ENCODE measurements at regions not wholly inside any gene's neighbourhood (a gene's known extent, or its start where the extent isn't known, plus 50 kb on each side); places are given as distances from the start of the nearest gene placed in this dataset.
"Not testable (repeated sequence)": the region's sequence is repeated elsewhere in the genome, so short reads cannot be mapped to it uniquely, and the experiment has no call there.

DNA sequence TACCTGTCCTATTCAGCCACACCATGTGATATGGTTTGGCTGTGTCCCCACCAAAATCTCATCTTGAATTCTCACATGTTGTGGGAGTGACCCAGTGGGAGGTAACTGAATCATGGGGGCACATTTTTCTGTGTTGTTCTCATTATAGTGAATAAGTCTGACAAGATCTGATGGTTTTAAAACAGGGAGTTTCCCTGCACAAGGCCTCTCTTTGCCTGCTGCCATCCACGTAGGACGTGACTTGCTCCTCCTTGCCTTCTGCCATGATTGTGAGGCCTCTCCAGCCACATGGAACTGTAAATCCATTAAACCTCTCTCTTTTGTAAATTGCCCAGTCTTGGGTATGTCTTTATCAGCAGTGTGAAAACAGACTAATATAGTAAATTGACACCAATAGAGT, 117.7 kb downstream of the ENC1 start:
- H3K27ac Mint-ChIP-seq; DNase-seq (ENCODE audit: low spot score); H3K27me3 Mint-ChIP-seq; H3K4me3 Mint-ChIP-seq; H3K4me1 Mint-ChIP-seq (ENCODE audit: low read depth in 2 of 2); H3K9me3 Mint-ChIP-seq; ATAC-seq: not testable (repeated sequence)
- peaks cover 16% of the 10 kb centered on the region for H3K36me3 Mint-ChIP-seq

DNA sequence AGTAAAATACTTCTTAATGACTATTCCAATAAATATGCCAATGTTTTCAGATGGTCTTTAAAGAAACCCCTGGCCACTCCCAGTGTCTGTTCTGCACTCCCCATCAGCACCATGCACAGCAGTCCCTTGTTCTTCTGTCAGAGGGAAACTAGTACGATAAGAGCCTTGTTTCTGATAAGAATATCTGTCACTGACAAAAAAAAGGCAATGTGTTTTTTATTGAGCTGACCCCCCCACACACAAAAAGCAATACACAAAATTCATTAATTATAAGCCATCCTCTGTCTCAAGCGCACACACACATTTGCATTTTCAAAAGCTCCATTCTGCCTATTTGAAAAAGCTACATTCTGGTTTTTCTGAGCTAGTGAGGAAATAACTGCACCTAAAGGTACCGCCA, 119.1 kb downstream of the ENC1 start:
- ATAC-seq (no peak), DNase-seq (ENCODE audit: low spot score) (no peak)
- Mint-ChIP-seq H3K9me3 (peaks cover 5% of the 10 kb centered on the region), H3K27ac (no peak overlapping the region), H3K4me3 (no peak overlapping the region), H3K27me3 (peaks cover 0 to 9% of the 10 kb centered on the region in 2 donors), H3K4me1 (ENCODE audit: low read depth in 2 of 2) (no peaks in the 10 kb centered on the region), H3K36me3 (peaks cover 16% of the 10 kb centered on the region)

DNA sequence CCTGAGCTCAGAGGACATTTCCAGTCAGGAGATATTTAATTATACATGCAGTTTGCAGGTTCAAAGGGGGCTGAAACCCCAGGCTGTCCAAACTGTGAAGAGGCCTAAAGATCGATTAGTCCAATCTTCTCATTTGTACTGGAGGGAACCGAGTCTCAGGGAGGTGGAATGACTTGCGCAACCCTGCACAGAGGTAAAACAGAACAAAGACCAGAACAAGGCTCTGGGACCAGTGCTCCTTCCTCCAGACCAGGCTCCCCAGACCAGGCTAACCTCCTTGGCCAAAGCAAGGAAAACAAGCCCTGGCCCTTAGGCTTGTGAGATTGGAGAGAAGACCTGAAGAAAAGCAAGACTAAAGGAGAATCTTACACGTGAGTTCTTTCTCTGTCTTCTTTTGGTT, 120.8 kb downstream of the ENC1 start:
- peaks cover 0 to 20% of the 10 kb centered on the region in 2 donors for H3K27me3 Mint-ChIP-seq
- H3K27ac Mint-ChIP-seq: no peak overlapping the region
- no peak overlapping the region for H3K4me3 Mint-ChIP-seq
- no peaks in the 10 kb centered on the region for H3K9me3 Mint-ChIP-seq
- DNase-seq (ENCODE audit: low spot score) (no peak), ATAC-seq (no peak)
- H3K4me1 Mint-ChIP-seq (ENCODE audit: low read depth in 2 of 2): no peaks in the 10 kb centered on the region
- H3K36me3 Mint-ChIP-seq: peaks cover 11% of the 10 kb centered on the region

DNA sequence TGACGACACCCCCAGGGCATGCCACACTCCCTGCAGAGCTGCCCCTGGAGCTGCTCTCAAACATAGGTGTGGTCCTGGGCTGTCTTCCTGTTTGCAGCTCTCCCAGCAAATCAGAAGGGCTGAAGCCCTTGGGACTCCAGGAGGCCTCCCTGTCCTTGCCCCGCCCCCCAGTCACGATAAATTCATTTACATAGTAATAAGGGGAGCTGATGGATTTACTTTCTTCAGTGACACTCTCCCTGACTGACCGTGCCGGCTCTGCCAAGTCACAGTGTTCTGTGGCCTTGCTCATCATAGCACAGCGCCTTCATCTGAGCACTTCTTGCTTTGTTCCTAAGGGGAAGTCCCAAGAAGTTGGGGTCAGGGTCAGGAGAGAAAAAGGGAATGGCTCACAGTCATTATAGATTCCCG, 121.4 kb downstream of the ENC1 start:
- no peak for ATAC-seq
- Mint-ChIP-seq H3K36me3 (peaks cover 11% of the 10 kb centered on the region), H3K4me1 (ENCODE audit: low read depth in 2 of 2) (no peaks in the 10 kb centered on the region), H3K27me3 (peaks cover 0 to 23% of the 10 kb centered on the region in 2 donors), H3K4me3 (no peak overlapping the region), H3K27ac (no peak overlapping the region), H3K9me3 (no peaks in the 10 kb centered on the region)
- no peak for DNase-seq (ENCODE audit: low spot score)

DNA sequence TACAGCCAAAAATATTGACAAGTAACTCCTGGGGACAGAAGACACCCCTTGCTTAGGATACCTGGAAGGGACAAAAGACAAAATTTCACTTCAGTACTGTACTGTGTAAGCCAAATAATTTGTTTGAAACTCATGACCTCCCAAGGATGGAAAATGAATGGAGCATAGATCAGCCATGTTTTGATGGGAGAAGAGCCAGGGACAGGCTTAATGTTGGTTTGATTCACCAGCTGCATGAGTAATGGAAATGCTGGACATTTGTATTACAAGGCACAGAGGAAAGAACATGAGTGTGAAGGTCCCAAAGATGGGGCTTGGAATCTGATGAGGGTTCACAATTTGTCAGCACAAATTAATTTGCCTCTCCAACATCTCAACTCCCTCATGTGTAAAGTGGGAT, 122.8 kb downstream of the ENC1 start:
- no peak overlapping the region for H3K27ac Mint-ChIP-seq
- no peak for DNase-seq (ENCODE audit: low spot score)
- peaks cover 0 to 18% of the 10 kb centered on the region in 2 donors for H3K27me3 Mint-ChIP-seq
- H3K9me3 Mint-ChIP-seq: no peaks in the 10 kb centered on the region
- H3K4me1 Mint-ChIP-seq (ENCODE audit: low read depth in 2 of 2): no peaks in the 10 kb centered on the region
- no peak for ATAC-seq
- no peaks in the 10 kb centered on the region for H3K36me3 Mint-ChIP-seq
- H3K4me3 Mint-ChIP-seq: no peak overlapping the region

DNA sequence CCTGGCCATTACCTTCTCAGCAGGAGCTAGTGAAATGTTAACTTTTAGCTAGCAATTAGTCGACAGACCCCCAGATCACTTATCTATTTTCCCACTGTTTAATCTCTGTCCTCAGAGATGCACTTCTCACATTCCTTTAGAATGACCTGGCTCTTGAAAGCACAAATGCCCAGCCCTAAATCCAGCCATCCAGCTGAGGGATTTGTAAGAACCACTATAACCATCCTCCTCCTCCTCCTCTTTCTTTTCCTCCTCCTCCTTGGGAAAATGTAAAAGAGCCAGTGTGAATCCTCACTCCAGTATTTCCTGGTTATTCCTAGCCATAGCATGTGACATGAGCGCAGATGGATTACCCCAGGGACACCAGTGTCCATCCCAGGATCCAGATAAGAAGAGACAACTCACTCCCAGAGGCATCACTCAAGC, 124.3 kb downstream of the ENC1 start:
- Mint-ChIP-seq H3K4me1 (ENCODE audit: low read depth in 2 of 2) (no peaks in the 10 kb centered on the region), H3K27me3 (peaks cover 0 to 15% of the 10 kb centered on the region in 2 donors), H3K36me3 (no peaks in the 10 kb centered on the region), H3K27ac (no peak overlapping the region), H3K9me3 (no peaks in the 10 kb centered on the region), H3K4me3 (no peak overlapping the region)
- no peak for DNase-seq (ENCODE audit: low spot score)
- no peak for ATAC-seq

DNA sequence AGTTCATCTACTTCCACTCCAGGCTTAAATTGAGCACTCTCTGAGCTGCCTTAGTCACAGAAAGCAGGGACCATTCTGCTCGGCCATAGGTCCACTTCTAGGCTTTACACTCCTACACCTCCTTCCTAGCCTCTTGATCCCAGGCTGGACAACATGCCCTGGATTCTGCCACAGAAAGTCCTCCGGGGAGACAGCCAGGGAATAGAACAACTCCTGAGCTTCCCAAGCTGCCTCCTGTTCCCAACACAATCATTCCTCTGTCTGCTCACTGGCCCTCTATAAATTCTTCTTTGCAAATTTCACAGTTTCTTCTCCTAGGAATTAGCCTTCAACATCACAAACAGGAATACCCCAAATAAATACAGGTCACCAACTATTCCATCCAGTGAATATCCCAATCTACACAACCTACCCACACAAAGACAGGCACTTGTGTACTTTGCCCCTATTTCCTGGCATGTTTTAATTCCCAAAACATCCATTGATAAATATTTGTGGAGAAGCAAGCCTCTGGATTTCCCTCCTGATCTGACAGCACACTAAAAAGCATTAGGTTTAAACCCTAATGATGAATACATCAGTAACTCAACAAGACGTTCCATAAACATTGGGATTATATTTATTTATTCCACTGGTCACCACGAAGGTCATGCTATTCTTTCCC, 125.5 kb downstream of the ENC1 start:
- no peak for DNase-seq (ENCODE audit: low spot score)
- ATAC-seq: no peak
- Mint-ChIP-seq H3K4me1 (ENCODE audit: low read depth in 2 of 2) (no peaks in the 10 kb centered on the region), H3K27ac (no peak overlapping the region), H3K9me3 (no peaks in the 10 kb centered on the region), H3K36me3 (no peaks in the 10 kb centered on the region), H3K4me3 (no peak overlapping the region), H3K27me3 (peaks cover 0 to 15% of the 10 kb centered on the region in 2 donors)

DNA sequence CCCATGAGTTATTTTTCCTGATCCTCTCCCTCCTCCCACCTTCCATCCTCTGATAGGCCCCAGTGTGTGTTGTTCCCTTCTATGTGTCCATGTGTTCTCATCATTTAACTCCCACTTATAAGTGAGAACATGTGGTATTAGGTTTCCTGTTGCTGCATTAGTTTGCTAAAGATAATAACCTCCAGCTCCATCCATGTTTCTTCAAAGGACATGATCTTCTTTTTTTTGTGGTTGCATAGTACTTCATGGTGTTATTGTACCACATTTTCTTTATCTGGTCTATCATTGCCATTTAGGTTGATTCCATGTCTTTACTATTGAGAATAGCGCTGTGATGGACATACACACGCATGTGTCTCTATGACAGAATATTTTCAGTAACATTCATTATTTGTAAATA, 128.8 kb downstream of the ENC1 start:
- H3K4me1 Mint-ChIP-seq (ENCODE audit: low read depth in 2 of 2); H3K9me3 Mint-ChIP-seq; H3K4me3 Mint-ChIP-seq; H3K36me3 Mint-ChIP-seq; ATAC-seq; DNase-seq (ENCODE audit: low spot score); H3K27ac Mint-ChIP-seq: not testable (repeated sequence)
- peaks cover 0 to 15% of the 10 kb centered on the region in 2 donors for H3K27me3 Mint-ChIP-seq

DNA sequence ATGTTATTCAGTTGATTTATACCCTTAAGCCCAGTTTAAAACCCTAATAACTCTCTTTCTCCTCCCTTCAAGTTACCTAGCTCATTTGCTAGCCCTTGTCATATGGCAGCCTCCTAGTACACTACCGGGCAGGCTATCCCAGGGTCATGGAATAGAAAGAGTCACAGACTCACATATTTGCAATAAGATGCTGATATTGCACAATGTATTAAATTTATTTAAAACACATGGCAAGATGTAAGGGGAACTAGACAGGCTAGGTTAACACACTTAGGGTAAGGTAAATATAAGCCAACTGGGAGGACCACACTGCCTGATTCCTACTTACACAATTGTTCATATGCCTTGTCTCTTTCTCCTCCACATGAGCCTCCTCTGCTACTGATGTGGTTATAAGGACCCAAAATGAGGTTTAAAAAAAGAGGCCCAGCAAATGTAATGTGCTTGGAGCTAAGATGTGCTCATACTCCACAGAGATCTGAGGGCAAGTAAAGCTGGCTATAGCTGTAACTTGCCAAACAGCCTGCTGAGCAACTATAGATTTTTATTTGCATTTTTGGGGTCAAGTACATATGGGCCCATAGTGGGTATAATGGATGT, 130.0 kb downstream of the ENC1 start:
- ATAC-seq: no peak
- Mint-ChIP-seq H3K36me3 (no peaks in the 10 kb centered on the region), H3K4me1 (ENCODE audit: low read depth in 2 of 2) (no peaks in the 10 kb centered on the region), H3K4me3 (no peak overlapping the region), H3K9me3 (no peaks in the 10 kb centered on the region), H3K27me3 (peaks cover 0 to 12% of the 10 kb centered on the region in 2 donors), H3K27ac (no peak overlapping the region)
- DNase-seq (ENCODE audit: low spot score): no peak

DNA sequence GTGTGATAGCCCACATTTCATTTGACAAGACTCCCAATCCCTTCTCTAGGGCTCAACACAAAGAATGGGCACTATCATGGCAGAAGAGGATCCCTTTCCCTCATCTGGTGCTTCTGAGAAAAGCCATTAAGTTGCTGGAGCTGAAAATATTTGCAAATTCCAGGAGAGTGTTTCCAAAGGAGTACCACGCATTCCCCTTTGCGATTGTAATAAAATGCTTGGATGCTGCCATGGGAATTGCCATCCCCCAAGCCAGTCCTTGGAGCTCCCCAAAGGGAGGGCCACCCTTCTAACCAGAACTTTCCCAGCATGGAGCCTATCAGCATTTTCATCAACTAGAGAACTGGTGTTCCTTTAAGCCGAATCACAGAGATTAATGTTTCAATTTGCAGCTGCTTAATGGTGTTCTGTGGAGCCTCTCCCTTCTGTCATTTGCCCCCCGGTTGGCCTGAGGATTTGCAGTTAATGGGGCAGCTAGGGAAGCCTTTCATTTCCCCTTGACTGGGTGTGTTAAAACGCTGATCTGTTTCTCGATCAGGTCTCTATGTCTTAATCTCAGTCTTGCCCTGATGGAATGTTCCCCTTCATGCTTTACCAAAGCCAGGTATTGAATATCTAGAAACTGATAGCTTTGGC, 133.0 kb downstream of the ENC1 start:
- DNase-seq (ENCODE audit: low spot score) (no peak), ATAC-seq (no peak)
- Mint-ChIP-seq H3K9me3 (no peaks in the 10 kb centered on the region), H3K4me1 (ENCODE audit: low read depth in 2 of 2) (peaks cover 6 to 8% of the 10 kb centered on the region in 2 donors), H3K36me3 (no peaks in the 10 kb centered on the region), H3K27ac (no peak overlapping the region), H3K4me3 (no peak overlapping the region), H3K27me3 (peaks cover 5% of the 10 kb centered on the region in 2 donors)

DNA sequence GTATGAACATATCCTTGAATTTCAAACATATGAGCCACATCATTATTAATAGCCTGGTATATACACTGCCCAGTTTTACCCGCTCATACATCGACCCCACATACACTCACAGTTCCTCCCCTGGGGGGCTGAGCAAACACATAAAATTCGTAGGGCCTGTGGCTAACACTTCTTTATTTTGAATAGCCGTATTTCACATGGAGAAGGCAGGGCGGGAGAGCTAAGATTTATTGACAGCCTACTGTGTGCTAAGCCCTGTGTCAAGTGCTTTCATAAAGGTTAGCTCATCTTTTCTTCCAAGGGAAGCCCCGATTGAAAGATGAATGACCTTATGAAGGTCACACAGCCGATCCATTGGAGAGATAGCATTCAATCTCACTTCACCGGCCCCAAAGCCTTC, 134.4 kb downstream of the ENC1 start:
- H3K27ac Mint-ChIP-seq: no peak overlapping the region

DNA sequence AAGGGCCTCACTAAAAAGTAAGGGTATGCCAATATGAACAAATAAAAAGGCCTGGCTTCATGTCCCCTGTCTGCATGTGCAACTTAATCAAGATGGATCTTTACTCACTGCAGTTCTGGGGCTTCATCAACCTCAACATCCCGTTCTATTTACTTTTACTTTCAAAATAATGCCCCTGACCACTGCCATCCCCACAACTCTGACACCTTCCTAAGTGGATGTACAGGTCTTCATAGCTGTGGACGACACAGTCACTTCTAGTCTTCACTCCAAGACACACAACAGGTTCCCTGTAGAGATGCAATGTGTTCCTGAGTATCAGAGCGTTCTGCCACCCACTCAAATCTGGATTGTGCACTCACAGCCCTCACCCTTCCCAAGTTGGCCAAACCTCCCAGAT, 136.1 kb downstream of the ENC1 start:
- Mint-ChIP-seq H3K27me3 (peaks cover 5% of the 10 kb centered on the region in 2 donors), H3K4me3 (no peak overlapping the region), H3K27ac (no peak overlapping the region), H3K4me1 (ENCODE audit: low read depth in 2 of 2) (peaks cover 6 to 8% of the 10 kb centered on the region in 2 donors), H3K36me3 (no peaks in the 10 kb centered on the region), H3K9me3 (no peaks in the 10 kb centered on the region)
- DNase-seq (ENCODE audit: low spot score) (no peak), ATAC-seq (peak in 1 of 2 donors; percentile 63)

More for the DNA sequence above, 134.4 kb downstream of the ENC1 start:
- no peaks in the 10 kb centered on the region for H3K36me3 Mint-ChIP-seq
- H3K4me1 Mint-ChIP-seq (ENCODE audit: low read depth in 2 of 2): peaks cover 6 to 8% of the 10 kb centered on the region in 2 donors
- no peak overlapping the region for H3K4me3 Mint-ChIP-seq
- peaks cover 5% of the 10 kb centered on the region in 2 donors for H3K27me3 Mint-ChIP-seq
- H3K9me3 Mint-ChIP-seq: no peaks in the 10 kb centered on the region
- ATAC-seq (no peak), DNase-seq (ENCODE audit: low spot score) (no peak)

DNA sequence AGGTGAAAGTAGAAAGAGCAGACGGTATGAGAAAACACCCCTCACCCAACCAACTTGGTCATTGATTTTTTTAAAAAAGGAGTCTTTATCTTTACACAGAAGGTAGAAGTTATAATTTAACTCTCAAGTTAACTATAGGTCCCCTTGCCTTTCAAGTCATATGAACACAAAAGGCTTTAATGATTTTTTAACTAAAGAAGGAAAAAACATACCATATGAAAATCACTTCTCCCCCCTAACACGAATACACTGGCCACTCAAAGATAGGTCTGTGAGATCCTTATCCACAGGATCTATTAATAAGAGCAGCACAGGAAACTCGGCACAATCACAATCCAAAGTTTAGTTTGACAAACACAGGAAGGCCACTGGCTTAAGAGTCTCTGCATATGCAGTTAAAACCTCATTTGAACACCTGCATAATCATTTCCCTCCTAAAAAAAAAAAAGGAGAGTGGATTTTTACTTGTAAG, 138.0 kb downstream of the ENC1 start:
- H3K27me3 Mint-ChIP-seq: peaks cover 5% of the 10 kb centered on the region in 2 donors
- H3K4me3 Mint-ChIP-seq: no peak overlapping the region
- peaks cover 6 to 8% of the 10 kb centered on the region in 2 donors for H3K4me1 Mint-ChIP-seq (ENCODE audit: low read depth in 2 of 2)
- H3K27ac Mint-ChIP-seq: no peak overlapping the region
- ATAC-seq: no peak
- no peak for DNase-seq (ENCODE audit: low spot score)
- no peaks in the 10 kb centered on the region for H3K36me3 Mint-ChIP-seq
- no peaks in the 10 kb centered on the region for H3K9me3 Mint-ChIP-seq
